Kidney capillary endothelial cell (primary cell): ENCODE measurements at regions not wholly inside any gene's neighbourhood (a gene's known extent, or its start where the extent isn't known, plus 50 kb on each side); places are given as distances from the start of the nearest gene placed in this dataset.

Experiments used
- DNase-seq: peaks from one replicate; pipeline ENCODE4 v3.0.0-alpha.2; 2018; ENCODE audit warnings: low spot score

GRCh38 chr20:11403711-11404110 lies 514.0 kb upstream of the BTBD3 start:
- no peak for DNase-seq

DNA sequence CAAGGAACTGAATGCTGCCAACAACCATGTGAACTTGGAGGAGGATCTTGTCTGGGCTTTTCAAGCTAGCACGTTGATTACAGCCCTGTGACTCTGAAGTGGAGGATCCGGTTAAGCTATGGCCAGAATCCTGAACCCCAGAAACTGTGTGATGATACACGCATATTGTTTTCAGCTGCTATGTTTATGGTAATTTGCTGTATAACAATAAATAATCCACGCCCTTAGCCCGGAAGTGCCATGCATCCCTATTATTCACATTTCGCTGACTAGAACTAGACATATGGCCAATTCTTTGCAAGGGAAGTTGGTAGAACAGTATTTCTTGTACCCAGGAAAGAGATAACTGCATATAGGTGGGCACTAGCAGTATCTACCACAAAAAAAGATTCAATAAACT lies 510.8 kb upstream of the BTBD3 start:
- no peak for DNase-seq

- no peak for DNase-seq
Observed at GRCh38 chr20:11409561-11409960, 508.1 kb upstream of the BTBD3 start.

DNA sequence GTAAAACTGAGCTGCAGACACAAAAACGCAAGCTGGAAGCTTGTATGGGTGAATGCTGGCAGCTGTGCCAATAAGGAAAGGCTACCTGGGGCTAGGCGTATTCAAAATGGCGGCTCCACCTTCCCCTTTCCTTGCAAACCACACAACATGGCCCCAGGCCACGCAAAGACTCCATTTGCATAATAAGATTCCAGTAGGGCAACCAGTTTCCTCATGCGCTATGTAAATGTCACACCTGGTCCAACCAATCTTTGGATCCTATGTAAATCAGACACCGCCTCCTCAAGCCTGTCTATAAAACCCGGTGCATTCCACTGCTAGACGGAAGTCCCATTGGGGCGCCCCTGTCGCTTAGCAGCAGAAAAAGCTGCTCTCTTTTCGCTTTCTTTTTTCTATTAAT lies 505.9 kb upstream of the BTBD3 start:
- no peak for DNase-seq

DNA sequence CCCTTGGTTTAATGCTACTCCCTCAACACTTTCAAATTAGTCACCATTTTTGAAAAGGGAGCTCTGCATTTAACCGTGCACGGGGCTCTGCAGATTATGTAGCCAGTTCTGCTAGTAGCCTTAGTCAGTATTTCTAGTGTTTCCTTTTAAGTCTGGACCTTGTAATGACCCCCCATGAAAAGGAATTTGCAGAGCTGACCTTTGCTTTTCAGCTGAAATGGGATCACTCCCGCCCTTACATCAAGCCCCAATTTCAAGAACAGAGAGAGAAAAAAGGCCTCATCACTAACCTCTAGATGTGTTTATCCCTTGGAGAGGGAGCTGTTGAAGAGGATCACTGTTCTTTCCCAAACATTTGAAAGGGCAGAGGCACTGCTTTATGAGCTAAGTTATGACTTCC lies 490.7 kb upstream of the BTBD3 start:
- DNase-seq = no peak

- no peak for DNase-seq
Observed at GRCh38 chr20:11429168-11429567, 488.5 kb upstream of the BTBD3 start.

- DNase-seq = no peak
Observed at GRCh38 chr20:11429889-11430519, 487.7 kb upstream of the BTBD3 start.

GRCh38 chr20:11430652-11431051 lies 487.0 kb upstream of the BTBD3 start:
- no peak for DNase-seq

DNA sequence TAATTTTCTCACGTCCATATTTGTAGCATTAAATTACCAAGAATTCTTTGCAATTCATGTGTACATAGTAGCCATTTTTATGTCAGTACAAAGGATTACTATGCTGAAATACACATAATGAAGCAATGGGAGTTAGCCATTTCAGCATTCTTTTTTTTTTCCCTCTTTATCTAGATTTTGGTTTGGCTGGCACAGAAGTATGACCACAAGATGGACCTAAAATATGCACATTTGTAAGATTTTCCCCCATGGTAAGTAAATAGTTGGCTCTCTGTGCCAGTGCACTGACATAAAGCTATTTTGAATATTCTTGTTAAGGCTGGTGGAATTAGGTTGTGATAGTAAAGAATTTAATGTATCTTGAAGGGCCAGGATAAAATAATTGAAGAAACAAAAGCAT lies 486.1 kb upstream of the BTBD3 start:
- no peak for DNase-seq

DNA sequence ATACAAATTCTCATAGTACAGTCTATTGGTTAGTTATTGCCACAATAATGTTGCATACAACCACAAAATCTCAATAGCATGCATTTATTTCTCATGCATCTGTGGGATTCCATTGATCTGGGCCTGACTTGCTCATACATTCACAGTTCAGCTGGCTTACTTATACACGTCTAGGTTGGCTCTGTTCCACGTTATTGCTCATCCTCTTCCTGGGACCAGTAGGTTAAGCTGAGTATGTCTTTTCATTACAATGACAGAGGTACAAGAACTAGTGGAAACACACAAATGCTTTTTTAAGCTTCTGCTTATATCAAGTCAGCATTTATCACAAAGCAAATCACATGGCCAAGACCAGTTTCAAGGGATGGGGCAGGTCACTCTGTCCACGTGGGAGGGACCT lies 485.3 kb upstream of the BTBD3 start:
- no peak for DNase-seq

DNA sequence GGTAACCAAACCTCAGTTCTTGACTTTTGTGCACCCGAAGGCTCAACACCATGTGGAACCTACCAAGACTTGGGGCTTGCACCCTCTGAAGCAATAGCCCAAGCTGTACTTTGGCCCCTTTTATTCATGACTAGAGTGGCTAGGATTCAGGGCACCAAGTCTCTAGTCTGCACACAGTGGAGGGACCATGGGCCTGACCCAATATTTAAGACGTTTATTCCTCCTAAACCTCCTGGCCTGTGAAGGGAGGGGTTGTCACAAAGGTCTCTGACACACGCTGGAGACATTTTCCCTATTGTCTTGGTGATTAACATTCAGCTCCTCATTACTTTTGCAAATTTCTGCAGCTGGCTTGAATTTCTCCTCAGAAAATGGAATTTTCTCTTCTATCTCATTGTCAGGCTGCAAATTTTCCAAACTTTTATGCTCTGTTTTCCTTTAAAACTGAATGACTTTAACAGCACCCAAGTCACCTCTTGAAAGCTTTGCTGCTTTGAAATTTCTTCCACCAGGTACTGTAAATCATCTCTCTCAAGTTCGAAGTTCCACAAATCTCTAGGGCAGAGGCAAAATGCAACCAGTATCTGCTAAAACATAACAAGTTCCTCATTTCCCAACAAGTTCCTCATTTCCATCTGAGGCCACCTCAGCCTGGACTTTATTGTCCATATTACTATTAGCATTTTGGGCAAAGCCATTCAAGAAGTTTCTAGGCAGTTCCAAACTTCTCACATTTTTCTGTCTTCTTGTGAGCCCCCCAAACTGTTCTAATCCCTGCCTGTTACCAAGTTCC lies 481.4 kb upstream of the BTBD3 start:
- no peak for DNase-seq

DNA sequence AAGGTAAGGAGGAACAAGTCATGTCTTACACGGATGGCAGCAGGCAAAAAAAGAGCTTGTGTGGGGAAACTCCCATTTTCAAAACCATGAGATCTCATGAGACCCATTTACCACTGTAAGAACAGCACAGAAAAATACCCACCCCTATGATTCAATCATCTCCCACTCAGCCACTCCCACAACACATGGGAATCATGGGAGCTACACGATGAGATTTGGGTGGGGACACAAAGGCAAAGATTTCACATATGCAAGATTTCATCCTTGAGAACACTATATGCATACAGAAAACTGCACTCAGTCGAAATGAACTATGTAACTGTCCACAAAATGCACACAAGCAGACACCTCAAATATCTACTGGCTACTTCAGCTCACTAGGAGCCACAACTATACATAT lies 480.6 kb upstream of the BTBD3 start:
- no peak for DNase-seq

GRCh38 chr20:11437611-11438380 lies 479.9 kb upstream of the BTBD3 start:
- DNase-seq = no peak

GRCh38 chr20:11438412-11438811 lies 479.3 kb upstream of the BTBD3 start:
- DNase-seq = no peak

DNA sequence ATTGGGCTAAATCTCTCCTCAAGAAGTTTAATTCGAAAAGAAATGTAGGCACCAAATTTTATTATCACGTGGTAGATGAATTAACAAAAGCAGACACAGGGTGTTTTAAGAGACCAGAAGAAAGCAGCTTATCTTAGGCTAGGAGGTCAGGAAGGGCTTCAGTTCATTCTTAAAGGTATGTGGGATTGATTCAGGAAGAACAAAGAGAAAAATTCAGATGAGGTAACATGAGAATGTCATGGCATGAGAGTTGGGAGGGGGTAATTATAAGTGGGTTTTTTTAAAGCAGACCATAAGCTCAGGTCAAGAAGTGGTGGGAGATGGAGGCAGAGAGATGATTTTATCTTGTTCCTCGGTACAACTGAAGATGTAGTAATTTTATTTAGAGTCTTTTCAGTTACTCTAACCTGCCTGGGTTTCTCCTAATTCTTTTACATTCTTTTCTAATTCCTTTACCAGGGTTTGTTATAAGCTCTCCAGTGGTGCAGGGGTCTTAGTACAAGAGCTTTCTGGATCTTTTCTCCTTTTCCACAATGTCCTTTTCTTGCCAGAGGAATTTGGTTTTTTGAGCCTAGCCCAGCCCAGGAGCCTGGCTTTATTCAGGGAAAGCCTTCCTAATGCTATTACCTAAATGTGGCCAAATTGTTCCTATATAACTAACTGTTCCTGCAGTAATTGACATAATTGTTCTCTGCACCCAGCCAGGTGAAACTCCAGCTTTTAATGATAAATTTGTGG lies 474.1 kb upstream of the BTBD3 start:
- DNase-seq = no peak

- no peak for DNase-seq
Observed at GRCh38 chr20:11445161-11445560, 472.5 kb upstream of the BTBD3 start.

GRCh38 chr20:11445891-11446290 lies 471.8 kb upstream of the BTBD3 start:
- no peak for DNase-seq

DNA sequence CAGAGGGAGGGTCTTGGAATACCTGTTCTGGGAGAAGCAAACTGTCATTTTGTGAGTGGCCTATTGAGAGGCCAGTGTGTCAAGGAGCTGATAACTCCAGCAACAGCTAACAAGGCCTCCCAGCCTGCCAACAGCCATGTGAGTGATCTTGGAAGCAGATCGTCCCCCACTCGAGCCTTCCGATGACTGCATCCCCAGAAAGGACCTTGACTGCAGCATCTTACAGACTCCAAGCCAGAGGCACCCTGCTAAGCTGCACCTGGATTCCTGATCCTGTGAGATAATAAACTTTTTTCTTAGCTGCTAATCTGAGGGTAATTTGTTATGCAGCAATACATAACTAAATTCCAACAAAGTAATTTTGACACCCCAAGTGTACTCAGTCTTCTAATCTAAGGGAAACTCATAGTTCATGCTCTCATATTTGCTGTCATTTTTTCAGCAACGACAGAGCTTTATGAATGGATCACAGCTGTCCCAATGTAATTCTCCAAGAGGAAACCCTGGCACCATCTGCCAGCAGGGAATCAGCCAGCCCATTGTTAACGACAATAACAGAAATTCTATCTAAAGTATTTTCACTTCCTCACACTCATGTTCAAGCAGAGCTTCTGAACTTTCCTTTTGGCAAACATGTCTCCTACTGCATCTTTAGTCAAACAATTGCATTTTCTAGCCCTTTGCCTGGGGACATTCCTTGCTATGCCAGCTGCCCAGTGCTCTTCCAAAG lies 470.2 kb upstream of the BTBD3 start:
- peak; percentile 39 for DNase-seq

GRCh38 chr20:11448554-11448953 lies 469.1 kb upstream of the BTBD3 start:
- no peak for DNase-seq

DNA sequence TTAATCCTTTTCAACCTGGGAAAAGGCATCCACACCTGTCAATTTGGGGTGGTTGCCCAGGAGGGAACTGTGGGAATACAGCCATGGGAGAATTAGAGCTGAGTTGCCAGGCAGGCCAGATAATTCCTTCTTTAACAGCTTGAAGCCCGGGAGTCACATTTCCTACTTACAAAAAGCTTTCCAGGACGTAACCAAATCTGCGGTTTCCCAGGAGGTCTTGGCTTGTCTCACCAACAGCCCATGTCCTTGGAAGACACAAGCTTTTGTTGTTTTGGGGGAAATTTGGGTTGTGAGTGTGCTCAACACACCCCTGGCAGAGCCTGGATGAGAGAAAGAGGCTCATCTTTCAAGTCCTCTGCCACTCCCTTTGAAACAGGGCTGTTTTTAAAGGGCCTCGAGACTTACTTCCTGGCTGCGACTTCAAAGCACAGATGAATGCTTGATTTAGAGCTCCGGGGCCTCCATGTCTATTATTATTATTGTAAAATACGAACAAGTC lies 465.9 kb upstream of the BTBD3 start:
- no peak for DNase-seq

DNA sequence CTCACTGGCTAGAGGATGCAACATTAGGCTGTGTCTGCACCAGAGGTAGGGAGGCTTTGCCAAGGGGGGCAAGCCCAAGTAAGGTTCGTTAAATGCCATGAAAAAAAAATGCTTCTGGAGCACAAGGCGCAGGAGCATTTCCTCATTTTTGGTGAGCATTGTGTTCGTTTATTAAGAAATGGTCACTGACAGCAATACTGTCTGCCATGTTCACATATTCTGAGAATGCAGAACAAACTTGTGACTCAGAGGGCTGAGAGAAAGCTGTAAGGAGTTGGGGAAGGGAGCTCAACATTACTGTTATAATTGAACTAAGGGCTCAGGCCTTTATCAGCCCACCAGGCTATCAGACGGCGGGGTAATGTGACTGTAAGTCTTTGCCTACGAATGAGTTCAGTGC lies 465.4 kb upstream of the BTBD3 start:
- no peak for DNase-seq

GRCh38 chr20:11453430-11453829 lies 464.3 kb upstream of the BTBD3 start:
- peak; percentile 74 for DNase-seq
